HG03575 (cell line): ENCODE measurements at regions not wholly inside any gene's neighbourhood (a gene's known extent, or its start where the extent isn't known, plus 50 kb on each side); places are given as distances from the start of the nearest gene placed in this dataset.

Source experiments
- ATAC-seq: cut with Tn5 transposase; IDR thresholded peaks from one replicate; pipeline ENCODE4 v1.9.1; 2021; ENCODE audit not compliant: unreplicated experiment, insufficient number of reproducible peaks, low FRiP score; ENCODE audit errors: extremely low read depth

GRCh38 chr13:34522808-34523207 is 419.3 kb upstream of the NBEA start:
- ATAC-seq: no peak

- ATAC-seq: no peak
These were observed 418.7 kb upstream of the NBEA start for GRCh38 chr13:34523406-34523805.

GRCh38 chr13:34533941-34534340 is 408.1 kb upstream of the NBEA start:
- ATAC-seq: no peak

- ATAC-seq: no peak
These were observed 399.7 kb upstream of the NBEA start for GRCh38 chr13:34542321-34542720.

GRCh38 chr13:34543836-34544235 is 398.2 kb upstream of the NBEA start:
- ATAC-seq: no peak

- ATAC-seq: no peak
These were observed 396.6 kb upstream of the NBEA start for GRCh38 chr13:34545461-34545860.

GRCh38 chr13:34546344-34547250 is 395.5 kb upstream of the NBEA start:
- no peak for ATAC-seq

GRCh38 chr13:34547929-34548328 is 394.1 kb upstream of the NBEA start:
- no peak for ATAC-seq

- no peak for ATAC-seq
These were observed 388.7 kb upstream of the NBEA start for GRCh38 chr13:34553376-34553775.

- no peak for ATAC-seq
These were observed 386.1 kb upstream of the NBEA start for GRCh38 chr13:34555988-34556387.

- no peak for ATAC-seq
These were observed 381.0 kb upstream of the NBEA start for GRCh38 chr13:34561033-34561432.

- ATAC-seq: no peak
These were observed 374.5 kb upstream of the NBEA start for GRCh38 chr13:34567597-34567996.

- ATAC-seq: no peak
These were observed 371.2 kb upstream of the NBEA start for GRCh38 chr13:34570698-34571353.

- ATAC-seq: no peak
These were observed 370.4 kb upstream of the NBEA start for GRCh38 chr13:34571716-34572115.

GRCh38 chr13:34577051-34577450 is 365.0 kb upstream of the NBEA start:
- no peak for ATAC-seq

- ATAC-seq: no peak
These were observed 363.6 kb upstream of the NBEA start for GRCh38 chr13:34578471-34578870.

GRCh38 chr13:34578917-34579316 is 363.2 kb upstream of the NBEA start:
- ATAC-seq: no peak

GRCh38 chr13:34583181-34583580 is 358.9 kb upstream of the NBEA start:
- ATAC-seq: no peak

GRCh38 chr13:34587576-34587975 is 354.5 kb upstream of the NBEA start:
- ATAC-seq: no peak

GRCh38 chr13:34588362-34588761 is 353.7 kb upstream of the NBEA start:
- ATAC-seq: no peak
